Neuronal stem cell (in vitro differentiated cells): ENCODE measurements at regions not wholly inside any gene's neighbourhood (a gene's known extent, or its start where the extent isn't known, plus 50 kb on each side); places are given as distances from the start of the nearest gene placed in this dataset.

ENCODE experiments used
- DNase-seq: peaks from one replicate; pipeline ENCODE4 v3.0.0-alpha.2; 2013; ENCODE audit warnings: low spot score
- H2AFZ ChIP-seq: one replicate; pipeline ENCODE4 v1.6.1; 2013; ENCODE audit warnings: mild to moderate bottlenecking, low read length, inconsistent platforms
- H2AK5ac ChIP-seq: 2 replicates; pipeline ENCODE4 v1.6.1; 2013; ENCODE audit warnings: low read depth, mild to moderate bottlenecking, inconsistent platforms, low read length, moderate library complexity, mixed read lengths
- H2BK120ac ChIP-seq: 2 replicates; pipeline ENCODE4 v1.6.1; 2013; ENCODE audit warnings: low read depth, mild to moderate bottlenecking, inconsistent platforms, low read length, moderate library complexity, mixed read lengths
- H2BK12ac ChIP-seq: one replicate; pipeline ENCODE4 v1.6.1; 2013; ENCODE audit warnings: low read length, inconsistent platforms
- H2BK15ac ChIP-seq: 2 replicates; pipeline ENCODE4 v1.6.1; 2013; ENCODE audit warnings: mild to moderate bottlenecking, low read length, inconsistent platforms, mixed read lengths
- H2BK5ac ChIP-seq: one replicate; pipeline ENCODE4 v1.6.1; 2013; ENCODE audit warnings: inconsistent platforms, mild to moderate bottlenecking, low read length, moderate library complexity
- H3K14ac ChIP-seq: one replicate; pipeline ENCODE4 v1.6.1; 2013; ENCODE audit warnings: low read length, inconsistent platforms
- H3K18ac ChIP-seq: 2 replicates; pipeline ENCODE4 v1.6.1; 2013; ENCODE audit warnings: low read length, inconsistent platforms
- H3K23ac ChIP-seq: 2 replicates; pipeline ENCODE4 v1.6.1; 2013; ENCODE audit warnings: low read depth, mild to moderate bottlenecking, mixed read lengths, low read length, inconsistent platforms; ENCODE audit not compliant: poor library complexity
- H3K27ac ChIP-seq: replicated peaks from 3 replicates; pipeline ENCODE4 v1.5.1; 2013; ENCODE audit warnings: low read length, inconsistent platforms
- H3K27me3 ChIP-seq, 3 experiments: 2 replicates each; pipeline ENCODE4 v1.6.1; 2013; ENCODE audit warnings: low read length in 3 of 3, mild to moderate bottlenecking in 2 of 3, inconsistent platforms in 1 of 3, low read depth in 1 of 3, mixed read lengths in 1 of 3, moderate library complexity in 1 of 3; ENCODE audit not compliant: control insufficient read depth in 3 of 3, insufficient read depth in 3 of 3
- H3K36me3 ChIP-seq, 2 donors: replicated peaks in 1 of 2; 2 replicates each; pipeline ENCODE4 v1.6.1; 2013; ENCODE audit warnings: low read length in 2 of 2; ENCODE audit not compliant: control insufficient read depth in 2 of 2, insufficient read depth in 2 of 2
- H3K4ac ChIP-seq: 2 replicates; pipeline ENCODE4 v1.6.1; 2013; ENCODE audit warnings: inconsistent platforms, mild to moderate bottlenecking, low read length, moderate library complexity
- H3K4me1 ChIP-seq, 2 donors: 1 replicate in 1 of 2; 2 replicates in 1 of 2; pipeline ENCODE4 v1.6.1; 2013; ENCODE audit warnings: low read length in 2 of 2, low read depth in 1 of 2; ENCODE audit not compliant: control insufficient read depth in 2 of 2, insufficient read depth in 1 of 2
- H3K4me2 ChIP-seq: one replicate; pipeline ENCODE4 v1.6.1; 2013; ENCODE audit warnings: mild to moderate bottlenecking, low read length, inconsistent platforms; ENCODE audit not compliant: insufficient read depth, poor library complexity, severe bottlenecking
- H3K4me3 ChIP-seq, 2 donors: 2 replicates each; pipeline ENCODE4 v1.5.1; 2013; ENCODE audit warnings: low read length in 2 of 2, mild to moderate bottlenecking in 2 of 2, inconsistent platforms in 1 of 2, moderate library complexity in 1 of 2
- H3K79me1 ChIP-seq: one replicate; pipeline ENCODE4 v1.6.1; 2013; ENCODE audit warnings: low read depth, mild to moderate bottlenecking, inconsistent platforms, low read length, moderate library complexity
- H3K9ac ChIP-seq: one replicate; pipeline ENCODE4 v1.6.1; 2013; ENCODE audit warnings: mild to moderate bottlenecking, low read depth, low read length, inconsistent platforms; ENCODE audit not compliant: poor library complexity
- H3K9me3 ChIP-seq, 2 donors: replicated peaks in 1 of 2; 2 replicates each; pipeline versions ENCODE3 to v1.6.1; 2013; ENCODE audit warnings: low read length in 2 of 2, mild to moderate bottlenecking in 2 of 2, inconsistent platforms in 1 of 2, low read depth in 1 of 2, mixed read lengths in 1 of 2, moderate library complexity in 1 of 2; ENCODE audit not compliant: control insufficient read depth in 2 of 2, insufficient read depth in 1 of 2
- H4K8ac ChIP-seq: one replicate; pipeline ENCODE4 v1.6.1; 2013; ENCODE audit warnings: low read depth, mild to moderate bottlenecking, inconsistent platforms, low read length, moderate library complexity
- H4K91ac ChIP-seq: one replicate; pipeline ENCODE4 v1.6.1; 2013; ENCODE audit warnings: low read length, low read depth, mild to moderate bottlenecking, inconsistent platforms; ENCODE audit not compliant: poor library complexity
- WGBS, 2 donors: extraction: QIAGEN DNeasy Blood & Tissue Kit; methylation state at CpG; one replicate each; pipeline ENCODE4 v1.1.7; 2013; ENCODE audit warnings: missing lambda C conversion rate in 2 of 2, mixed read lengths in 1 of 2; ENCODE audit not compliant: insufficient read length in 2 of 2, insufficient replicate concordance in 1 of 2; ENCODE audit errors: extremely low coverage in 2 of 2; 5-methylcytosine and 5-hydroxymethylcytosine counted together

DNA sequence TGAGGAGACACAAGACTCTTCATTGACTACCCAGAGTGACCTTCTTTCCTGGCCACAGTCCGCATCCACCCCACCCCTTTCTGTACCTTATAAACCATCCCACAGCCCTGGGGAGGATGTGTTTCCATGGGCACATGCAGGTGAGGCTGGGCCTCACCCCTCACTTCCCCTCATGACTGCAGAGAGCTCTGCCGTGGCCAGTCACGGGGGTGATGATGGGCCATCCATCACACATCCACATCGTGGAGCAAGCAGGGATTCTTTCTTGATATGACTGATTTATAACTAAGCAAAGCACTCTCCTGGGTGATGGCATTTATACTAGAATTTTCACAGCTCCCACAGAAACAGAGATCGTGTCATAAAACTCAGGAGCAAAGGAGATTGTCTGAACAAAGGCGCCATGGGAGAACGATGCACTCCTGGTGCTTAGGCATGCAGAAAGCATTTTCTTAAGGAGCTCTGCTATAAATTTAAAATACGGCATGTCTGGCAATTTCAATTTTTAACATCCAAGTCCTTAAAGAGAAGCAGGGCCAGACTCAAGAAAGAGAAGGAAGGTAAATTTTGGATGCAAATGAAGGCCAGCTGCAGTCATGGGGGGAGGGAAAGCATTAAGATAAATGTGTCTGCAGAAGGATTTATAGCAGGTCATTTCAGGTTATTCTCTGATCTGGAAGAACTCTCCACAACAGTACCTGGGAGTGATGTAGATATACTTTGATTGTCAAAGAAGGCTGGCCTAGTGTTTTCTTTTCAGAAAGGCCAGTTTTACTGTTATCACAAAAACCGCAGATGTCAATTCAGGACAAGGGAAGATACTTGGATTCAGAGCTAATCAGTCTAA is 777.0 kb downstream of the C6orf118 start:
- Histone ChIP-seq H4K8ac (no peak overlapping the region), H3K18ac (no peak overlapping the region), H3K79me1 (no peaks in the 10 kb centered on the region), H3K4me2 (no peak overlapping the region), H2AK5ac (no peak overlapping the region), H2AFZ (peak overlapping the region; percentile 64), H3K9me3 (peaks cover 6 to 10% of the 10 kb centered on the region in 2 donors), H3K4me3 (no peak overlapping the region), H3K9ac (no peak overlapping the region), H2BK15ac (no peak overlapping the region), H3K27ac (no peak overlapping the region), H3K4me1 (peaks cover 0 to 2% of the 10 kb centered on the region in 2 donors), H3K14ac (no peak overlapping the region), H2BK5ac (no peak overlapping the region), H3K27me3 (no peaks in the 10 kb centered on the region), H3K4ac (no peak overlapping the region), H2BK12ac (no peak overlapping the region), H4K91ac (no peak overlapping the region), H3K36me3 (no peaks in the 10 kb centered on the region), H2BK120ac (no peak overlapping the region), H3K23ac (no peak overlapping the region)
- DNase-seq = no peak
- no CpG with 5 or more reads among the region's 9 CpGs for WGBS, 2 donors

DNA sequence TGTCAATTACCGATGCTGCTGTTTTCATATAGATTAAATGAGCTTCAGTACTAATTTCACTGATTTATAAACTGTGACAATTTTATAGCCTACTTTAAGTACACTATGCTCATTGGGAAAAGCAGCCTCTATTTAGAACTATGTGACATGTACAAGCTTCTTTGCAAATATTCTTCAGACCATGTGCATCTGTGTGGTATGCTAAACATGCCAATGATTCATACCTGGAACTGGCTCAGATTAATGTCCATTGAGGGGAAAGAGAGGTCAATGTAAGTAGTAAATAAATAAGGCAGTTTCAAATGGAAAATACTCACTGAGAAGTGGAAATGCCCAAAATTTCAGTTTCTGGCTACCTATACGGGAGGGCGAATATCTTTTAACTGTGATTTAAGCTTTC is 777.7 kb downstream of the C6orf118 start:
- H3K27ac ChIP-seq = no peak overlapping the region
- H3K79me1 ChIP-seq = no peaks in the 10 kb centered on the region
- no CpG with 5 or more reads among the region's 3 CpGs for WGBS, 2 donors
- no peak overlapping the region for H3K4me3 ChIP-seq
- H3K9me3 ChIP-seq = peaks cover 6 to 13% of the 10 kb centered on the region in 2 donors
- no peak overlapping the region for H3K14ac ChIP-seq
- H3K23ac ChIP-seq = no peak overlapping the region
- no peaks in the 10 kb centered on the region for H3K27me3 ChIP-seq
- no peak overlapping the region for H3K9ac ChIP-seq
- H2AK5ac ChIP-seq = no peak overlapping the region
- no peak overlapping the region for H3K18ac ChIP-seq
- DNase-seq = no peak
- no peaks in the 10 kb centered on the region for H3K36me3 ChIP-seq
- H3K4me1 ChIP-seq = peaks cover 0 to 2% of the 10 kb centered on the region in 2 donors
- H2AFZ ChIP-seq = peak overlapping the region; percentile 64
- H2BK15ac ChIP-seq = no peak overlapping the region
- no peak overlapping the region for H4K8ac ChIP-seq
- no peak overlapping the region for H2BK5ac ChIP-seq
- no peak overlapping the region for H3K4ac ChIP-seq
- no peak overlapping the region for H3K4me2 ChIP-seq
- no peak overlapping the region for H2BK12ac ChIP-seq
- no peak overlapping the region for H4K91ac ChIP-seq
- H2BK120ac ChIP-seq = no peak overlapping the region

DNA sequence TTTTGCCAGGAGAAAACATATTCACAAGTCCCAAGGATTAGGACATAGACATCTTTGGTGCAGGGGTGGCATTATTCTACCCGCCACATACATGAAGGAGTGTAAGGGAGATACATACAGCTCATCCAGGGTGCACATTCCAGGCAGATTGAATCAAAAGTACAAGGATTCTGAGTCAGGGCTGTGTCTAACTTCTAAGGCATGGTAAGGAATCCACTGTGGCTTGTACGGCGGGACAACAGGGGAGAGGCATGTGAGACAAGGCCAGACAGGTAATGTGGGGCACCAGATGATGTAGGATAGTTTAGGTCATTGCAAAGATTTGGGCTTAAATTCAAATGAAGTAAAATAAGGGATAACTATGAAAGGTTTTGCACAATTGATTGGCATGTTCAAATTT is 780.9 kb downstream of the C6orf118 start:
- no CpG with 5 or more reads among the region's 3 CpGs for WGBS, 2 donors
- Histone ChIP-seq H3K4me1 (no peaks in the 10 kb centered on the region), H3K18ac (no peak overlapping the region), H3K23ac (no peak overlapping the region), H2BK5ac (no peak overlapping the region), H3K9ac (no peak overlapping the region), H3K4me3 (no peak overlapping the region), H3K4ac (no peak overlapping the region), H3K79me1 (no peaks in the 10 kb centered on the region), H2AK5ac (no peak overlapping the region), H4K8ac (no peak overlapping the region), H2AFZ (no peak overlapping the region), H3K36me3 (no peaks in the 10 kb centered on the region), H2BK120ac (no peak overlapping the region), H3K27ac (no peak overlapping the region), H3K14ac (no peak overlapping the region), H2BK15ac (no peak overlapping the region), H3K9me3 (peaks cover 5 to 20% of the 10 kb centered on the region in 2 donors), H3K27me3 (no peaks in the 10 kb centered on the region), H3K4me2 (no peak overlapping the region), H4K91ac (no peak overlapping the region), H2BK12ac (no peak overlapping the region)
- DNase-seq = no peak

DNA sequence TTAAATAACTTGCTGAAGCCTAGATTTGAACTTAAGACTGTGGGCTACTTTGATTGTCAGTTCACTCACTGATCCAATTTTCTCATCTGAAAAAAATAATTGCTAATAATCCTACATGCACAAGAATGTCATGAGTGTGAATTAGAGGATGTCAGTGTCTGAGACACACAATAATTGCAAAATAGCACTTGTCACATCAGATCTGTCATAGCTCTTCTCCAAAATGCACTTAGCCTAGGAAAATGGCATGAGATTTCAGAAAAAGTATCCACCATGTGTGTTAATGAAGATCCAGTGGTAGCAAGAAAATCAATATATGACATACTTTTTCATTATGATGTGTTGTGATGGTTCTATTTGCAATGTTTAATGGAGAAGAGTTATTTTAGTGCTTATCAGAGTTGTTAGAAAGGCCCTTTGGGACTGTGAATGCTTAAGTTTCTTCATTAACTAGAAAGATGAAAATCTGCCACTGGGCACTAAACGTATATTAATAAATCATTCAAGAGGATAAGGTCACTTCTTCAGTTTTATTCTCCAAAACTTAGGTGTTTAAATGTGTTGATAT is 786.2 kb downstream of the C6orf118 start:
- Histone ChIP-seq H3K27me3 (no peaks in the 10 kb centered on the region), H3K9ac (no peak overlapping the region), H2BK120ac (no peak overlapping the region), H3K4me2 (no peak overlapping the region), H4K8ac (no peak overlapping the region), H3K18ac (no peak overlapping the region), H3K4ac (no peak overlapping the region), H3K14ac (no peak overlapping the region), H3K4me1 (no peaks in the 10 kb centered on the region), H3K36me3 (no peaks in the 10 kb centered on the region), H3K23ac (no peak overlapping the region), H3K79me1 (no peaks in the 10 kb centered on the region), H3K27ac (no peak overlapping the region), H2AK5ac (no peak overlapping the region), H2BK5ac (no peak overlapping the region), H4K91ac (no peak overlapping the region), H2BK15ac (no peak overlapping the region), H3K9me3 (peaks cover 5 to 22% of the 10 kb centered on the region in 2 donors), H3K4me3 (no peak overlapping the region), H2BK12ac (no peak overlapping the region), H2AFZ (no peak overlapping the region)
- DNase-seq = no peak
- WGBS, 2 donors = no CpG with 5 or more reads among the region's 1 CpG
